ENCODE measurements at regions not wholly inside any gene's neighbourhood (a gene's known extent, or its start where the extent isn't known, plus 50 kb on each side); places are given as distances from the start of the nearest gene placed in this dataset.

- no peak for DNase-seq
Observed at GRCh38 chr5:32501071-32502002, 56.8 kb upstream of the ZFR start.

GRCh38 chr5:32500181-32500580, 55.6 kb upstream of the ZFR start:
- DNase-seq, result no peak

GRCh38 chr5:32499261-32499660, 54.7 kb upstream of the ZFR start:
- DNase-seq, result no peak

- DNase-seq, result no peak
Observed at GRCh38 chr5:32498484-32498883, 53.9 kb upstream of the ZFR start.

GRCh38 chr5:32496104-32496503, 51.6 kb upstream of the ZFR start:
- no peak for DNase-seq

- DNase-seq, result no peak
Observed at GRCh38 chr5:32494827-32495226, 50.3 kb upstream of the ZFR start.

Data from RPMI8226 (cell line).